ENCODE measurements at regions not wholly inside any gene's neighbourhood (a gene's known extent, or its start where the extent isn't known, plus 50 kb on each side); places are given as distances from the start of the nearest gene placed in this dataset.

DNA sequence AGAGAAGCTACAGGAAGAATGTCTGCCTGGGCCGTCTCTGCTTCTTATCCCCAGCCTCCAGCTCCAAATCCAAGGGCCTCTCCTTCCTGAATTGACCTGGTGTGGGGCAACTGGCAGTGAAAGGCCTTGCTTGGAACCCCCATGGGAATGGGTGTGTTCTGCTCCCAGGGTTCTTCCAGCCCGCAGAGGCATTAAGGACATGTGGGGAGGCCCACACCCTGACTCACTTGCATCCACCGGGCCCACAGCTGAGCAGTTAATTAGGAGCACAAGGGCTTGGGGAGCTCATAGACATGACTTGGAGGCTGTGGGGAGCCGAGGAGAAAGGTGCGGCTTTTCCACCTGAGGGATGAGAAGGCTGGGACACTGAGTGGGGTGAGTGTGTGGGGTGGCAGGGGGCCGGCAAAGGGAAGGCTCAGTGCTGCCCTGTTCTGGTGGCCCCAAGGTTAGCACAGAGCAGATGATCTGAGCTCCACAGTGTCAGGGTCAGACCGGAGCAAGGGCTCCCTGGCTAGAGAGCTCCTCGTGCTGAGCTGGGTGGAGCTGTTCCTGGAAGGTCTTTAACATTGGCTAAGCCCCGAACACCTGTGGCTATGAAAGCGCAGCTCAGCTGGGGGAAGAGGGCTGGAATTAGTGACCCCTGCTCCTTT is 64.5 kb upstream of the NECTIN1 start:
- no peak for DNase-seq (ENCODE audit: low read depth)

DNA sequence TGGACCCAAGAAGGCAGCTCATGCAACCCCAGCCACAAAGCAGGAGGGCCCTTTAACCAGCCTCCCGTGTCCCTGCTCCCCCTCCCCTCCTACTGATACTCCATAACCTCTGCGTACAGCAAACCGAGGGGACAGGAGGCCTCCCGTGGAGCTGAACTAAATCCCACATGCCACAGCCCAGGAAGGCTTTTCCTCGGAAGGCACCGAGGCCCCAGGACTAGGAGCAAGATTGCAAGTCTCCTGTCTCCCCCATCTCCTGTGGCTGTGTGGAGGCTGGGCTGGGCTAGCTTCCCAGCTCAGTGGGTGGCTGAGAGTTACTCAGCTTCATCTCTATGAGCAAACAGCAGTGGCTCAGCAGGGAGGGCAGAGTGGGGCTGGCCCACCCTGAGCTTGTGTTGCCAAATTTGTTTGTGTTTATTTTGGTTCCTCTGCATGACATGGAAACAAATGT is 62.7 kb upstream of the NECTIN1 start:
- DNase-seq (ENCODE audit: low read depth) = peak; percentile 4

DNA sequence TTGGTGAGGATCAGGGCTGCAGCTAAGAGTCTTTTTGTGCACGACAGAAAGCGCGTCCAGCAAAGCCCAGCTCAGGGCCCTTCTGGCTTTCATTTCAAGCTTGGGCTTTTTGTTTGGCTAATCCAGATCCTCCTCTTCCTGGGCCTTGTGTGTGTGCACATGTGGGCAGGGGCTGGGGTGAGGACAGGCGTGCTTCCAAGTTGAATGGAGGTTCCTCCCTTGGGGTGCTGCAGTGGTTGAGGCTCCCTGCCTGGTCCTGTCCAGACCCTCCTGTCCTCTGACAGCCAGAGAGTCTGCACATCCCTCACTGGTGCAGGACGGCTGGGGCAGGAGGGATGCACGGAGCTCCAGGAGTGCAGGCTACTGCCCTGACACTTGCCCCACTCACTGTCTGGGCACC is 62.0 kb upstream of the NECTIN1 start:
- no peak for DNase-seq (ENCODE audit: low read depth)

- DNase-seq (ENCODE audit: low read depth) = no peak
Measured at GRCh38 chr11:119790476-119790875, 61.5 kb upstream of the NECTIN1 start.

DNA sequence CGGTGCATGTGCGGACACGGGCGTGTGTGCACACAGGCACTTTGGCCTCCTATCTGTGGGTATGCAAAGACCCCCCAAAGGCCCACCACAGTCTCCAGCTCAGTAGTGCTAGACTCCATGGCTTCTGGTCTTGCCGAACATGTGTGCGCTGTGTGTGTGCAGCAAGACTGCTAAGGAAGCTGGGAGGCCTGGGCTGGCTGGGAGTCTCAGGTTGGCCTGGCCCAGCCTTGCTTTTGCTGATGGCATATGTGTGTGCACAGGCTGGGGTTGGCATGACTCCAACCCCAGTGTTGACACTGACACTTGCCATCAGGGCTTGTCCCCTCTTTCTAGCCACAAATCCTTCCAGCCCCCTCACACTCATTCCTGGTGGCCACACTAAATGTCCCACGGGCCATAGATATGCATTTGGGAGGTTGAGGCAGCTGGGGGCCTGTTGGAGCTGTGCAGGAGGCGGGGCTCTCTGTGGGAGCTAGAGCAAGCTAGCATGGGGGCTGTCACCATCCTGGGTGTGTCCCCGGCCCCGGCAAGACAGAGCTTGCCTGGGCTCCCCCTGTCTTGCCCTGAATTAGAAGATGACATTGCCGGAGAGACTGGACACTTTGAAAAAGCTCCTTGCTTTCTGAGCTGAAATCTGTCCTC is 60.9 kb upstream of the NECTIN1 start:
- DNase-seq (ENCODE audit: low read depth) = no peak

- no peak for DNase-seq (ENCODE audit: low read depth)
Measured at GRCh38 chr11:119788911-119789560, 60.0 kb upstream of the NECTIN1 start.

- DNase-seq (ENCODE audit: low read depth) = no peak
Measured at GRCh38 chr11:119788096-119788883, 59.3 kb upstream of the NECTIN1 start.

GRCh38 chr11:119787074-119787461 is 58.1 kb upstream of the NECTIN1 start:
- no peak for DNase-seq (ENCODE audit: low read depth)

DNA sequence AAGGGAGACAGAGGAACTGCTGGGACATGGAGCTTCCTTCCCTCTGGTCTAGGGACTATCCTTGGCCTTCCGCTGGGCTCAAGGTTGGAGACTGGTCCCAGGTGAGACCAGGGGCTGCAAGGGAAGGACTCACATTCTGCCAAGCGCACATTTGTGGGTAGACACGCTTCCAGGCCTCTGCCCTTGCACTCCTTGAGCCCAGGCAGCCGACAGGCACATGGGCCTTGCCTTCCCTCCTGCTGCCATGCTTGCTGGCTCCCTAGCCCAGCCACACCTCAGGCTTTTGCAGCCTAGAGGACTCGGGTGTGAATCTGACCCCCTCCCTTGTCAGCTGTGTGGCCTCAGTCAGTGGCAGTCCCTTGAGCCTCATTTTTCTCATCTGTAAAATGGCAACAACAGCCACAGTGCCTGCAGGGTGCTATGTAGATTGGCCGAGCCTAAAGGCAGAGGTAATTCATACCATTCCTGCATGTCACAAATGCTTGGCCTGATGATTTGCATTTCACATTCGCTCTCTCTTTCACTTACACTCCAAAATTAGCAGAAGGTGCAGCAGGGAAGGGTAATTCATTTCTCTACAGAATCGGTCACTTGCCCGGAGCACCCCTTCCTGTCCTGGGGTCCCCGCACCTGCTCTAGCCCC is 57.6 kb upstream of the NECTIN1 start:
- DNase-seq (ENCODE audit: low read depth) = no peak

- no peak for DNase-seq (ENCODE audit: low read depth)
Measured at GRCh38 chr11:119785131-119785530, 56.1 kb upstream of the NECTIN1 start.

GRCh38 chr11:119784421-119784820 is 55.4 kb upstream of the NECTIN1 start:
- DNase-seq (ENCODE audit: low read depth) = no peak

DNA sequence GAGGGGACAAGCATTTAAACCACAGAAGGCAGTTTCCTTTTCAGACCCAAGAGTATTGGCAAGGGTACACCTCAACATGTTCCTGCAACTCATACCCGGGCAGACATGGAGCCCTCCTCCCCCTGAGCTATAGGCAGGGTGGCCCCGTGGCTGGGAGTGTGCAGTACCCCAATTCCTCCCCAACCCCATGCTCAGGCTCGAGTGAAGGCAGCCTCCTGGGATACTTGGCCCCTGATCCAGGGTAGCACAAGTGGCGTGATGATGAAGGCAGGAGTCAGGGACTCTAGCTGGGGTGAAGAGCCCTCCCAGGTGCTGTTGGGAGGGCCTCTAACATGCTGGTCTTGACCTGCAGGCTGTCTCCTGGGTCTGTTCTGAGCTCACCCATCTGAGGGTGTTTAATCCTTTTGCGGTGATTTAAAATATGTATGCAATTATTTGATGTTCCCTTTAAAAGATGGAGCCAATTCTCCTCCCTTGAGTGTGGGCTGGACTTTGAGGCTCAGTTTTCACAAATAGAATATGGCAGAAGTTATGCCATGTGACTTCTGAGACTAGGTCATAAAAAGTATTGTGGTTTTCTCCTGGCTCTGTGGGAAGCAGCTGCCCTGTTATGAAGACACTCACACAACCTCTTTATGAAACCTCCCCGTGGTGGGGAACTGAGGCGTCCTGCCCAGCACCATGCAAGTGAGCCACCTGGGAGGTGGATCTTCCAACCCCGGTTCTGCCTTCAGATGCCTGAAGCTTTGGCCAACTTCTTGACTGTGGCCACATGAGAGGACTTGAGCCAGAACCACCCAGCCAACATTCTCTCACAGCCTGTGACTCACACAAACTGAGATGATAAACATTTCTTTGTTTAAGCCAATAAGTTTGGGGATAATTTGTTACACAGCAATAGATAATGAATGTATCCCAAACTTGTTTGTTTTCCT is 54.7 kb upstream of the NECTIN1 start:
- DNase-seq (ENCODE audit: low read depth) = no peak

DNA sequence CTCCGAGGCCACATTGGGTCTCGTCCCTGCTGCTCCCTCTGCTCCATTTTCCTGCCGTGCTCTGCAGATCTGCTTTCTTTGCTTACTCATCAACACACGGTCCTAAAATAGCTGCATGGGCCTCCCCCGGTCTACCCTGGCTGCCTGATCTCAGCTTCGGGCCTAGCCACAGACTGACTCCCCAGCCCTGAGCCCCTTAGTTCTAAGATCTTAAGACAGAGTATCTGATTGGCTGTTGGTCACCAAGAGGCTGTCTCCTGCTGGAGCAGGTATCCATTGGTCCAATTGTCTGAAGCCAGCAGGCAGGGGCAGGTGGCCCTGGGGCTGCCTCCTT is 53.7 kb upstream of the NECTIN1 start:
- no peak for DNase-seq (ENCODE audit: low read depth)

GRCh38 chr11:119782006-119782738 is 53.2 kb upstream of the NECTIN1 start:
- no peak for DNase-seq (ENCODE audit: low read depth)

DNA sequence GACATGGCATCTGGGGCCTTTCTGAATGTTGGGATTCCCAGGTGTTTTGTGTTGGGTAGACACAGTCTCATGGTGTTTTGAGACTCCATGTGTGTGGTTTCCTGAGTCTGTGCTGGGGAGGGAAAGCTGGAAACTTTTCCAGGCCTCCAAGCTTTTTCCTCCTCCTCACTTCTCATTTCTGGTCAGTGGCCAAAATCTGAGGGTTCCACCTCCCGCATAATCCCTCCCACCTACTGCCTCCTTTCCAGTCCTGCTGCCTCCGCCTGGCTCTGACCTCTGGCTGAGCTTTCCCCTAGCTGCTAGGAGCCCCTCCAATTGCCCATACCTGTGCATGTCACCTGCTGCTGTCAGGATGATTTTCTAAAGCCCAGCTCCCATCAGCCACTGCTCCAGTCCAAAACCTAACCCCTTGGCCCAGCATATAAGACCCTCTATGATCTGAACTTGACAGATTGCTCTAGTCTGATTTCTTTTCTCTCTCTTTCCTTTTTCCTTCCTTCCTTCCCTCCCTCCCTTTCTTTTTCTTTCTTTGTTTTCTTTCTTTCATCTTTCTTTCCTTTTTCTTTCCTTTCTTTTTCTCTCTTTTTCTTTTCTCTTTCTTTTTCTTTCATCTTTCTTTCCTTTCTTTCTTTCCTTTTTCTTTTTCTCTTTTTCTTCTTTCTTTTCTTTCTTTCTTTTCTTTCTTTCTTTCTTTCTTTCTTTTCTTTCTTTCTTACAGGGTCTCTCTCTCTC is 51.4 kb upstream of the NECTIN1 start:
- DNase-seq (ENCODE audit: low read depth) = no peak

DNA sequence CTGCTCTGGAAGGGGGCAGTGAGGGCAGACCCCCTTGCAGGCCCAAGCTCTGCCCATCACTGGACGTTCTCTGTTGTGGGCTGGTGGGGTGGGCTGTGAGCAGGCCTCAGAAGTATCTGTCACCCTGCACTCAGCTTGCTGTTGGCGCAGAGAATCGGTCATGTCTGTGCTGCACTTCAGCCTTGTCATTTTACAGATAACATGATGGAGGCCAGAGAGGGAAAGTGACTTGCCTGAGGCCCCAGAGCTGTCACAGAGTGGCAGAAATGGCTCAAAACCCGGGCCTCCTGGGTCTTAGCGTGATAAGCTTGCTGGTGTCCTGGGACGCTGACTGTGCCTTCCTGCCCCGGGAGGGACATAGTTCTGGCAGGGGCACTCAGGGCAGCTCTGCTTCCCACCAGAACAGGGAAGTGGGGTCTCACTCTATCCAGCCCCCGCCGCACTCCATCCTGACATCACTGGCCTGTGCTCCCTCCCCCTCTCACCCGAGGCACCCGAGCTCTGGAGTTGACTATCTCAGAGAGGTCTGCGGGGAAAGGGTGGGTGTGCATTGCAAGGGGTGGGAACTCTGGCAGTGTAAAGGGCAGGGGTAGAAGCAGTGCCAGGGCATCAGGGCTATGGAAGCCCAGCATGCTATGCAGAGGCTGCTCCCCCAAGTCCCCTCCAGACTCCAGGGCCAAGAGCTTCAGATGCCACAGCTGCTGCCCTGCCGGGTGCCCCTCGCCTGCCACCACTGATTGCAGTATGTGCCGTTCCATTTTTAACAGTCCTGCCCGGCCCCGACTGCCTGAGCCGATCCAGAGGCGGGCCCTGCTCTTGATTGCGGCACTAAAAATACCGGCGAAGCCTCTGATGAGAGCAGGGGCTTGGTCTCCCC is 50.4 kb upstream of the NECTIN1 start:
- no peak for DNase-seq (ENCODE audit: low read depth)

All from ELR (cell line).